ENCODE measurements at regions not wholly inside any gene's neighbourhood (a gene's known extent, or its start where the extent isn't known, plus 50 kb on each side); places are given as distances from the start of the nearest gene placed in this dataset.

- DNase-seq (ENCODE audit: low spot score in 2 of 2): no peak
- intact Hi-C loops (cut with DNase I; ENCODE audit: low total_unique reads): no loop called here
- TF ChIP-seq CTCF (IDR thresholded peaks at IDR 0.05) (no peak), POLR2A (IDR thresholded peaks at IDR 0.05) (no peak)
- WGBS, 2 donors: 92 to 100% methylated on average over 2 of the region's 2 CpGs
- no peak overlapping the region for H3K4me3 ChIP-seq (ENCODE audit: low read depth, poor library complexity, severe bottlenecking)
Measured at GRCh38 chr15:29393443-29393842, 123.8 kb upstream of the NSMCE3 start.

GRCh38 chr15:29392358-29392757, 122.7 kb upstream of the NSMCE3 start:
- intact Hi-C loops (cut with DNase I; ENCODE audit: low total_unique reads): no loop called here
- no peak for TF ChIP-seq CTCF (IDR thresholded peaks at IDR 0.05)
- no peak for TF ChIP-seq POLR2A (IDR thresholded peaks at IDR 0.05)
- 88 to 92% methylated on average over 7 of the region's 7 CpGs for WGBS, 2 donors
- DNase-seq (ENCODE audit: low spot score in 2 of 2): no peak
- no peak overlapping the region for H3K4me3 ChIP-seq (ENCODE audit: low read depth, poor library complexity, severe bottlenecking)

GRCh38 chr15:29390051-29390450, 120.4 kb upstream of the NSMCE3 start:
- WGBS, 2 donors: 74 to 77% methylated on average over 6 of the region's 6 CpGs
- no peak for DNase-seq (ENCODE audit: low spot score in 2 of 2)
- intact Hi-C loops (cut with DNase I; ENCODE audit: low total_unique reads): no loop called here
- no peak overlapping the region for H3K4me3 ChIP-seq (ENCODE audit: low read depth, poor library complexity, severe bottlenecking)
- no peak for TF ChIP-seq POLR2A (IDR thresholded peaks at IDR 0.05)
- TF ChIP-seq CTCF (IDR thresholded peaks at IDR 0.05): no peak

- TF ChIP-seq POLR2A (IDR thresholded peaks at IDR 0.05): no peak
- no peak for TF ChIP-seq CTCF (IDR thresholded peaks at IDR 0.05)
- intact Hi-C loops (cut with DNase I; ENCODE audit: low total_unique reads): no loop called here
- H3K4me3 ChIP-seq (ENCODE audit: low read depth, poor library complexity, severe bottlenecking): no peak overlapping the region
- WGBS, 2 donors: 92 to 94% methylated on average over 6 of the region's 6 CpGs
- no peak for DNase-seq (ENCODE audit: low spot score in 2 of 2)
Measured at GRCh38 chr15:29386523-29386922, 116.9 kb upstream of the NSMCE3 start.

- intact Hi-C loops (cut with DNase I; ENCODE audit: low total_unique reads): no loop called here
- TF ChIP-seq POLR2A (IDR thresholded peaks at IDR 0.05) (no peak), CTCF (IDR thresholded peaks at IDR 0.05) (no peak)
- H3K4me3 ChIP-seq (ENCODE audit: low read depth, poor library complexity, severe bottlenecking): no peak overlapping the region
- DNase-seq (ENCODE audit: low spot score in 2 of 2): no peak
- WGBS, 2 donors: 88 to 90% methylated on average over 4 of the region's 4 CpGs
Measured at GRCh38 chr15:29383367-29383766, 113.7 kb upstream of the NSMCE3 start.

- no peak overlapping the region for H3K4me3 ChIP-seq (ENCODE audit: low read depth, poor library complexity, severe bottlenecking)
- TF ChIP-seq CTCF (IDR thresholded peaks at IDR 0.05) (no peak), POLR2A (IDR thresholded peaks at IDR 0.05) (no peak)
- 77 to 78% methylated on average over 8 of the region's 8 CpGs for WGBS, 2 donors
- DNase-seq (ENCODE audit: low spot score in 2 of 2): no peak
- intact Hi-C loops (cut with DNase I; ENCODE audit: low total_unique reads): no loop called here
Measured at GRCh38 chr15:29382862-29383261, 113.2 kb upstream of the NSMCE3 start.
